Caco-2 (cell line): ENCODE measurements at regions not wholly inside any gene's neighbourhood (a gene's known extent, or its start where the extent isn't known, plus 50 kb on each side); places are given as distances from the start of the nearest gene placed in this dataset.

Experiments used
- BruUV-seq: library from RNA; stranded (reverse); fragments of 400-500 nt; replicated peaks from 2 replicates; lab custom pipeline; 2021; lab: Mats Ljungman, UMichigan
- CTCF ChIA-PET: fragments of 300-600 bp; sonication (Branson Sonifier 250); formaldehyde crosslinking; loops from one replicate; lab custom pipeline; 2022; ENCODE audit warnings: antibody characterized with exemption; lab: Charles Lee
- POLR2A ChIA-PET: fragments of 300-600 bp; sonication (Branson Sonifier 250); formaldehyde crosslinking; loops from one replicate; lab custom pipeline; 2022; ENCODE audit warnings: antibody characterized with exemption; lab: Charles Lee
- DNase-seq, 2 experiments: peaks; one replicate each; pipeline versions ENCODE4 v3.0.0 to v3.0.0-alpha.2; 2020 to 2022
- H3K27me3 ChIP-seq: replicated peaks from 2 replicates; pipeline ENCODE4 v1.6.0; 2011; ENCODE audit warnings: low read length; ENCODE audit not compliant: control insufficient read depth, insufficient read depth
- H3K36me3 ChIP-seq: 2 replicates; pipeline ENCODE4 v1.5.1; 2011; ENCODE audit warnings: low read length; ENCODE audit not compliant: control insufficient read depth, insufficient read depth
- H3K4me1 ChIP-seq: fragments of 250-450 bp; sonication (Bioruptor Pico); 2 replicates; pipeline ENCODE4 v1.5.1; 2020; ENCODE audit warnings: mild to moderate bottlenecking
- H3K4me3 ChIP-seq: 2 replicates; pipeline ENCODE4 v1.5.1; 2011; ENCODE audit warnings: low read depth, mild to moderate bottlenecking, control low read depth, low read length
- H3K9me3 ChIP-seq: fragments of 250-450 bp; sonication (Bioruptor Pico); 2 replicates; pipeline ENCODE4 v1.5.1; 2020; ENCODE audit warnings: mild to moderate bottlenecking, moderate library complexity
- H3K27ac Mint-ChIP-seq: one replicate; pipeline ENCODE4 v1.8.0; 2022; ENCODE audit warnings: mixed read lengths; ENCODE audit not compliant: unreplicated experiment
- H3K27me3 Mint-ChIP-seq: one replicate; pipeline ENCODE4 v1.8.0; 2022; ENCODE audit warnings: mixed read lengths; ENCODE audit not compliant: insufficient read depth, unreplicated experiment
- H3K36me3 Mint-ChIP-seq: one replicate; pipeline ENCODE4 v1.8.0; 2022; ENCODE audit warnings: mild to moderate bottlenecking, mixed read lengths; ENCODE audit not compliant: insufficient read depth, unreplicated experiment
- H3K4me1 Mint-ChIP-seq: one replicate; pipeline ENCODE4 v1.8.0; 2022; ENCODE audit warnings: low read depth, mixed read lengths; ENCODE audit not compliant: unreplicated experiment
- H3K4me3 Mint-ChIP-seq: one replicate; pipeline ENCODE4 v1.8.0; 2022; ENCODE audit warnings: mild to moderate bottlenecking, moderate library complexity, mixed read lengths; ENCODE audit not compliant: unreplicated experiment
- H3K9me3 Mint-ChIP-seq: one replicate; pipeline ENCODE4 v1.8.0; 2022; ENCODE audit warnings: mixed read lengths; ENCODE audit not compliant: unreplicated experiment
- intact Hi-C: fragments of 100-400 bp; cut with micrococcal nuclease; formaldehyde crosslinking; loops from one replicate; pipeline ENCODE4 v1.10.0; 2022; ENCODE audit not compliant: unreplicated experiment
- TF ChIP-seq, protein P1 (sequence below), 2 experiments: fragments of 200-600 bp in 1 of 2; IDR thresholded peaks; 1 replicate in 1 of 2; 2 replicates in 1 of 2; pipeline versions ENCODE4 v1.5.1 to v1.8.0; 2011 to 2022; ENCODE audit warnings: antibody characterized with exemption in 1 of 2, control low read depth in 1 of 2, inconsistent platforms in 1 of 2, low read depth in 1 of 2, low read length in 1 of 2, mild to moderate bottlenecking in 1 of 2, moderate library complexity in 1 of 2; ENCODE audit not compliant: insufficient read depth in 1 of 2, severe bottlenecking in 1 of 2, unreplicated experiment in 1 of 2

DNA sequence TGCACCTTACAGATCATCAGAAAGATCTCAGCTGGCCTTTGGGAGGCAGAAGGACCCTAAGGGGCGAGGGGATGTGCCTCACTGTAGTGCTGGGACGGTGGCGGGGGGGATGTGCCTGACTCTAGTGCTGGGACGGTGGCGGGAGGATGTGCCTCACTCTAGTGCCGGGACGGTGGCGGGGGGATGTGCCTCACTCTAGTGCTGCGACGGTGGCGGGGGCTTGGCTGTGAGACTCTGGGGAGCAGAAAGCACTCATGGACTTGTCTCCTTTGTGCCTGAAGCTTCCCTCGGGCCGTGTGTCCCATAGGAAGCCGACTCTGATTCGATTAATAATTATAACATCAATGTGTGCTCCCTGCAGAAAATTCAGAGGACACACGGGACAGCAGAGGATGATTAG is 126.6 kb downstream of the ZNF664 start:
- no peak for DNase-seq
- H3K27me3 ChIP-seq = no peaks in the 10 kb centered on the region
- ChIA-PET POLR2A (no interaction called here), CTCF (no interaction called here)
- Mint-ChIP-seq H3K36me3 (no peaks in the 10 kb centered on the region), H3K27ac (no peak overlapping the region), H3K9me3 (no peaks in the 10 kb centered on the region), H3K4me1 (peaks cover 5% of the 10 kb centered on the region), H3K4me3 (no peak overlapping the region), H3K27me3 (no peaks in the 10 kb centered on the region)
- no TSS peak for BruUV-seq
- H3K36me3 ChIP-seq = no peaks in the 10 kb centered on the region
- TF ChIP-seq, protein P1, sequence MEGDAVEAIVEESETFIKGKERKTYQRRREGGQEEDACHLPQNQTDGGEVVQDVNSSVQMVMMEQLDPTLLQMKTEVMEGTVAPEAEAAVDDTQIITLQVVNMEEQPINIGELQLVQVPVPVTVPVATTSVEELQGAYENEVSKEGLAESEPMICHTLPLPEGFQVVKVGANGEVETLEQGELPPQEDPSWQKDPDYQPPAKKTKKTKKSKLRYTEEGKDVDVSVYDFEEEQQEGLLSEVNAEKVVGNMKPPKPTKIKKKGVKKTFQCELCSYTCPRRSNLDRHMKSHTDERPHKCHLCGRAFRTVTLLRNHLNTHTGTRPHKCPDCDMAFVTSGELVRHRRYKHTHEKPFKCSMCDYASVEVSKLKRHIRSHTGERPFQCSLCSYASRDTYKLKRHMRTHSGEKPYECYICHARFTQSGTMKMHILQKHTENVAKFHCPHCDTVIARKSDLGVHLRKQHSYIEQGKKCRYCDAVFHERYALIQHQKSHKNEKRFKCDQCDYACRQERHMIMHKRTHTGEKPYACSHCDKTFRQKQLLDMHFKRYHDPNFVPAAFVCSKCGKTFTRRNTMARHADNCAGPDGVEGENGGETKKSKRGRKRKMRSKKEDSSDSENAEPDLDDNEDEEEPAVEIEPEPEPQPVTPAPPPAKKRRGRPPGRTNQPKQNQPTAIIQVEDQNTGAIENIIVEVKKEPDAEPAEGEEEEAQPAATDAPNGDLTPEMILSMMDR (IDR thresholded peaks at IDR 0.05; ENCODE audit: insufficient read depth in 1 of 2, low read depth in 1 of 2, low read length in 1 of 2, severe bottlenecking in 1 of 2, unreplicated experiment in 1 of 2) = no peak
- no peaks in the 10 kb centered on the region for H3K4me1 ChIP-seq
- no peaks in the 10 kb centered on the region for H3K9me3 ChIP-seq
- intact Hi-C loops = no loop called here
- H3K4me3 ChIP-seq = no peak overlapping the region

DNA sequence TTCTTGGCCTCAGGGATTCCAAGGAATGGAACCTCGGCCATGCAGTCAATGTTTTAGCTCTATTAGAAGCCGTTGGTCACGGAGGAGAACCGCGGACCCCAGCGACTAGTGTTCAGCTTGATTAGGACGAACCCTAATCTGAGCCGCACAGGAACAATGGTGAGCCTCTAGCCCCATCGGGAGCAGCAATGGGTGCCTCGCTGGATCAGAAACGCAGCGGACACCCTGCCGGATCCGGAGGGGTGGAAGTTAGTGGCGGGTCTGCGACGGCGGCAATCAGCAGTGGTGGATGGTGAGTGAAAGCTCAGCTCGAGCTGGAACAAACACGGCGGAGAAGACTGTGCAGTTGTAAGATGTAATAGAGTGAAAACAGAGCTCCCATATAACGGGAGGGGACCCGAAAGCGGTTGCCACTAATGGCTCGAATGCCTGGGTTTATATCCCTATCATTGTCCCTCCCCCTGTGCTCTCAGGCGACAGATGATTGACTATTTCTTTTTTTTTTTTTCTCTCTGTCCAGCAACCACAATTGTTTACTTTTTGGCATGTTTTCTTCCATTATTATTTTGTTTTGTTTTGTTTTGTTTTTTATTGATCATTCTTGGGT is 127.7 kb downstream of the ZNF664 start:
- H3K9me3 Mint-ChIP-seq = no peaks in the 10 kb centered on the region
- no peak overlapping the region for H3K27ac Mint-ChIP-seq
- Histone ChIP-seq H3K36me3 (no peaks in the 10 kb centered on the region), H3K9me3 (no peaks in the 10 kb centered on the region), H3K4me1 (no peaks in the 10 kb centered on the region), H3K27me3 (no peaks in the 10 kb centered on the region), H3K4me3 (no peak overlapping the region)
- DNase-seq = no peak
- H3K4me3 Mint-ChIP-seq = no peak overlapping the region
- CTCF ChIA-PET = no interaction called here
- TF ChIP-seq, protein P1 (IDR thresholded peaks at IDR 0.05; ENCODE audit: insufficient read depth in 1 of 2, low read depth in 1 of 2, low read length in 1 of 2, severe bottlenecking in 1 of 2, unreplicated experiment in 1 of 2) = no peak
- no TSS peak for BruUV-seq
- no peaks in the 10 kb centered on the region for H3K36me3 Mint-ChIP-seq
- POLR2A ChIA-PET = no interaction called here
- H3K27me3 Mint-ChIP-seq = no peaks in the 10 kb centered on the region
- intact Hi-C loops = no loop called here
- peaks cover 5% of the 10 kb centered on the region for H3K4me1 Mint-ChIP-seq

DNA sequence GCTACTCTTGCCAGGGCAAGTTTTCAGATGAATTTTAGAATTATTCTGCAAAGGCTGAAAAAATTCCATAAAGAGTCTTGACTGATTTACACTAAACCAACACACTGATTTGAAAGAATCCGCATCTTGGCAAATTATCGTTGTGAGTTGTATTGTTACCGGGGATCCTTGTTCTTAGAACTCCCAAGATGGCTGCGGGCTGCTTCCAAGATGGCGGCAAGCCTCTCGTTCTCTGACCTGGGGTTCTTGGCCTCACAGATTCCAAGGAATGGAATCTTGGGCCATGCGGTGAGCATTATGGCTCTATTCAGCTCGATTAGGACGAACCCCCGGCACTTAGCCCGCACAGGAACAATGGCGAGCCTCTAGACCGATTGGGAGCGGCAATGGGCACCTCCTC is 132.5 kb downstream of the ZNF664 start:
- H3K4me3 Mint-ChIP-seq = no peak overlapping the region
- peaks cover 8% of the 10 kb centered on the region for H3K36me3 Mint-ChIP-seq
- Histone ChIP-seq H3K27me3 (no peaks in the 10 kb centered on the region), H3K9me3 (no peaks in the 10 kb centered on the region), H3K36me3 (no peaks in the 10 kb centered on the region), H3K4me3 (no peak overlapping the region), H3K4me1 (0 out of 2 replicates have a peak, but pooled peaks cover 2% of the 10 kb centered on the region)
- BruUV-seq = no TSS peak
- ChIA-PET CTCF (no interaction called here), POLR2A (no interaction called here)
- H3K4me1 Mint-ChIP-seq = peaks cover 12% of the 10 kb centered on the region
- peaks cover 32% of the 10 kb centered on the region for H3K9me3 Mint-ChIP-seq
- TF ChIP-seq, protein P1 (IDR thresholded peaks at IDR 0.05; ENCODE audit: insufficient read depth in 1 of 2, low read depth in 1 of 2, low read length in 1 of 2, severe bottlenecking in 1 of 2, unreplicated experiment in 1 of 2) = no peak
- DNase-seq = no peak
- no peaks in the 10 kb centered on the region for H3K27me3 Mint-ChIP-seq
- H3K27ac Mint-ChIP-seq = no peak overlapping the region
- intact Hi-C loops = no loop called here
